Psoas muscle (tissue), 7 donors: ENCODE measurements at regions not wholly inside any gene's neighbourhood (a gene's known extent, or its start where the extent isn't known, plus 50 kb on each side); places are given as distances from the start of the nearest gene placed in this dataset.

Experiments
- ATAC-seq, 4 donors: fragments of 200-7000 bp; cut with Tn5 transposase; one replicate each; pipeline ENCODE4 v1.9.1; 2020; ENCODE audit warnings: moderate library complexity in 3 of 4, mild to moderate bottlenecking in 2 of 4
- DNase-seq, 2 donors: peaks; one replicate each; pipeline ENCODE4 v3.0.0-alpha.2; 2020
- H3K27ac ChIP-seq: fragments of 200-600 bp; one replicate; pipeline ENCODE4 v1.8.0; 2022
- H3K27me3 ChIP-seq, 3 donors: fragments of 200-600 bp in 1 of 3; one replicate each; pipeline versions ENCODE4 v1.6.1 to v1.8.0; 2013 to 2022; ENCODE audit warnings: low read length in 2 of 3, mild to moderate bottlenecking in 2 of 3, moderate library complexity in 1 of 3; ENCODE audit not compliant: insufficient read depth in 3 of 3
- H3K36me3 ChIP-seq, 2 donors: fragments of 200-600 bp in 1 of 2; one replicate each; pipeline versions ENCODE4 v1.6.1 to v1.8.0; 2013 to 2022; ENCODE audit warnings: low read depth in 1 of 2, mild to moderate bottlenecking in 1 of 2, moderate library complexity in 1 of 2; ENCODE audit not compliant: insufficient read depth in 1 of 2
- H3K4me1 ChIP-seq: fragments of 200-600 bp; one replicate; pipeline ENCODE4 v1.8.0; 2022
- H3K4me3 ChIP-seq: fragments of 200-600 bp; one replicate; pipeline ENCODE4 v1.8.0; 2022; ENCODE audit warnings: mild to moderate bottlenecking
- H3K9me3 ChIP-seq: fragments of 200-600 bp; one replicate; pipeline ENCODE4 v1.8.0; 2022
- WGBS, 3 donors: extraction: QIAGEN DNeasy Blood & Tissue Kit; methylation state at CpG; one replicate each; pipeline versions ENCODE4 v1.1.6 to v1.1.7; 2013; 5-methylcytosine and 5-hydroxymethylcytosine counted together
- intact Hi-C, 2 donors: fragments of 100-400 bp; cut with DNase I; formaldehyde crosslinking; loops; one replicate each; pipeline versions ENCODE4 v1.11.0 to v1.14.2; 2022
- TF ChIP-seq, protein P1 (sequence below): fragments of 200-600 bp; IDR thresholded peaks from one replicate; pipeline ENCODE4 v1.8.0; 2022; ENCODE audit warnings: antibody characterized with exemption
- donor health status: healthy with polysubstance abuse.
- donor health status: DM: no; HTN: no; CAD: no; lungs with moderate emphysema.
- donor health status: Bipolar disorder and iron deficiency.
- donor health status: healthy.
- donor health status: DM: yes; HTN: yes; CAD: no.
- donor health status: DM: no; HTN: no; CAD: no.
- donor health status: DM: yes; HTN: yes; CAD: no.

DNA sequence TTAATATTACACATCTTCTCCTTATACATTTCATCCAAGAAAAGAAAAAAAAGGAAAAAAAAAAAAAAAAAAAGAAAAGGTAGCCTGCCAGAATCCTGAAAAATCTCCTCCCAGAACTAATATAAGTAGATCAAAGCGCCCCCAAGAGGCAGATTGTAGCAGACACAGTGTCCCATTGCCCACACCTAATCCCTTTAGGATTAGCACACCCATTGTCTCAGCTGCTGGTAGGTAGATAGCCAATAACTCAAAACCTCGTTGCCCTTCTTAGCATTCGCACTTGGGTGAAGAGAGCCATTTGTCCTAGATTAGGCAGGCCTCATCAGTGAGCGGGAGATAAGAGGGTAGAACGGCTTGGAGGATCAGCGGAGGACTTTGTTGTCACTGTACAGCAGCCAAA, 100.2 kb upstream of the SORCS1 start:
- Histone ChIP-seq H3K36me3 (no peaks in the 10 kb centered on the region), H3K27me3 (no peaks in the 10 kb centered on the region), H3K4me3 (no peak overlapping the region), H3K27ac (no peak overlapping the region), H3K4me1 (no peaks in the 10 kb centered on the region), H3K9me3 (no peaks in the 10 kb centered on the region)
- intact Hi-C loops, result no loop called here
- 26 to 33% (median 32%) methylated on average over 6 of the region's 6 CpGs for WGBS, 3 donors
- DNase-seq, result no peak
- TF ChIP-seq, protein P1, sequence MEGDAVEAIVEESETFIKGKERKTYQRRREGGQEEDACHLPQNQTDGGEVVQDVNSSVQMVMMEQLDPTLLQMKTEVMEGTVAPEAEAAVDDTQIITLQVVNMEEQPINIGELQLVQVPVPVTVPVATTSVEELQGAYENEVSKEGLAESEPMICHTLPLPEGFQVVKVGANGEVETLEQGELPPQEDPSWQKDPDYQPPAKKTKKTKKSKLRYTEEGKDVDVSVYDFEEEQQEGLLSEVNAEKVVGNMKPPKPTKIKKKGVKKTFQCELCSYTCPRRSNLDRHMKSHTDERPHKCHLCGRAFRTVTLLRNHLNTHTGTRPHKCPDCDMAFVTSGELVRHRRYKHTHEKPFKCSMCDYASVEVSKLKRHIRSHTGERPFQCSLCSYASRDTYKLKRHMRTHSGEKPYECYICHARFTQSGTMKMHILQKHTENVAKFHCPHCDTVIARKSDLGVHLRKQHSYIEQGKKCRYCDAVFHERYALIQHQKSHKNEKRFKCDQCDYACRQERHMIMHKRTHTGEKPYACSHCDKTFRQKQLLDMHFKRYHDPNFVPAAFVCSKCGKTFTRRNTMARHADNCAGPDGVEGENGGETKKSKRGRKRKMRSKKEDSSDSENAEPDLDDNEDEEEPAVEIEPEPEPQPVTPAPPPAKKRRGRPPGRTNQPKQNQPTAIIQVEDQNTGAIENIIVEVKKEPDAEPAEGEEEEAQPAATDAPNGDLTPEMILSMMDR, result no peak
- no peak for ATAC-seq

DNA sequence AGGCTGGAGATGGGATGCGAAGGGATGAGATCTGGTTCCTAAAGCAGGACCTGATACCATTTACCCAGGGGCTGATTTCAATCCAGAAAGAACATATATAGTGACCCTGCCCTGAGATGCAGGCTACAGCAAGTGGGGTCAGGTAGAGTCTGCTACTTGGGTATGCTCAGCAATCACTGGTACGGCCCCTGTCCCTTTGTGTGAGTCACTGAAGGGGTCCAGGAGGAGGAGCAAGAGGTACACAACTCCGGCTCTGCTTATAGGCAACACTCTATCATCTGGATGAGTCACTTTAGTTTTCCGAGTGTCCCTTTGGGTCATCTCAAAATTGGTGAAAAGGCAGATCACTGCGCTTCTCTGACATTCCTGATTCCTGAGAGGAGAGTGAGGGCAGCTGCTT, 79.6 kb upstream of the SORCS1 start:
- DNase-seq (no peak), ATAC-seq (no peak)
- Histone ChIP-seq H3K4me1 (no peaks in the 10 kb centered on the region), H3K36me3 (no peaks in the 10 kb centered on the region), H3K27ac (no peak overlapping the region), H3K9me3 (no peaks in the 10 kb centered on the region), H3K27me3 (no peaks in the 10 kb centered on the region), H3K4me3 (no peak overlapping the region)
- TF ChIP-seq, protein P1, result no peak
- intact Hi-C loops, result no loop called here
- 80 to 86% (median 82%) methylated on average over 5 of the region's 5 CpGs for WGBS, 3 donors

DNA sequence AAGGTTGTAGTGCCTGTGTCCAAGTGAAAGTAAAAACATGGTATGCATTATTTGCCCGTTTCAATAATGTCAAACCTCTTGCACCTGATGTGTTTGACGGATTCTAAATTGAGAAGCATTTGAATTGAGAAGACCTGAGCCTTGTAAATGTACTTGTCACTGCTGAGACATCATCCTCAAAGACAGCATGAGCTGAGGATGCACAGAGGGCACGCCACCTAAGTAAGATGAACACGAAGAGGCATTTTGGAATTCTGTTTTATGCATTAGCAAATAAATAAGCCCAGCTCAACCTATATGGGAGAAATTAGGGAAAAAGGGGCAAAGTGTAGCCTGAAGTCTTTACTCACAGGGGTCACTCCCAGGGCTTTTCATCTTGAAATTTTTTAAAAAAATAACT, 73.8 kb upstream of the SORCS1 start:
- DNase-seq (no peak), ATAC-seq (no peak)
- Histone ChIP-seq H3K27me3 (no peaks in the 10 kb centered on the region), H3K9me3 (no peaks in the 10 kb centered on the region), H3K36me3 (no peaks in the 10 kb centered on the region), H3K4me1 (no peaks in the 10 kb centered on the region), H3K27ac (no peak overlapping the region), H3K4me3 (no peak overlapping the region)
- TF ChIP-seq, protein P1, result no peak
- 59 to 65% (median 65%) methylated on average over 4 of the region's 4 CpGs for WGBS, 3 donors
- intact Hi-C loops, result no loop called here

DNA sequence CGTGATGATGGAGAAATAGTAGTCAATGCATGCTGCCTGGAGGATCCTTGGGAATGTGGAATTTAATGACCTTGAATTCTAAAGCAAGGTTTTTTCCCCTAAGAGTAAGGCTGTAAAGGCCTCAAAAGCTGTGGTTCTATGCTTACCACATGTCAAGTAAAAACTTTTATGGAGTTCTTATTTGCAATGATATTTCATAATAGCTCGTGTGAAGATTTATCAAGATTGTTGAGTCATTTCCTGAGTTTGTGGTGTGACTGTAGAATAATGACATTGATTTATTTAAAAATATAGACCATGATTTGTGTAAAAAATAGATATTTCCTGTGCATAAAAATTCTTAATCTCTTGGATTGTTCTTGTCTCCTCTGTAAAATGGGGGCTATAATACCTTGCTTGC, 67.5 kb upstream of the SORCS1 start:
- Histone ChIP-seq H3K27ac (no peak overlapping the region), H3K27me3 (no peaks in the 10 kb centered on the region), H3K36me3 (no peaks in the 10 kb centered on the region), H3K9me3 (no peaks in the 10 kb centered on the region), H3K4me3 (no peak overlapping the region), H3K4me1 (no peaks in the 10 kb centered on the region)
- TF ChIP-seq, protein P1, result no peak
- intact Hi-C loops, result no loop called here
- WGBS, 3 donors, result 52 to 66% (median 62%) methylated on average over 2 of the region's 2 CpGs
- DNase-seq (no peak), ATAC-seq (no peak)

DNA sequence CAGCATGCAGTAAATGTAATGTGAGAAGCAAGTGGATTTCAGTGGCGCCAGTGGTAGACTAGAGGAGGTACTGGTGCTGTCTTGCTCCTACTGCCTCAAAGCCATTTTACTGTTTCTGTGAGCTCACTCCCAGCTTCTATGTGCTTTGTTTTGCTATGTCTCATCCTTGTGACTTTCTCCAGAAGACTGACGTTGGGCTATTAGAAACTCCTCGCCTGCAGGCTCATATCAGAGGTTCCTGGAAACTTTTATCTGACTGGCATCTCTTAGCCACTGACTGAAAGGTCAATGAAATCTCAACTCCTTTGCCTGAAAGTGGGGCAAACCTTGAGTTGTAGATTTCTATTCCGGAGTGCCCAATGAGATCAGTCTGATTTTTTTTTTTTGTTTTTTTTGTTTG, 66.4 kb upstream of the SORCS1 start:
- TF ChIP-seq, protein P1, result no peak
- no peaks in the 10 kb centered on the region for H3K4me1 ChIP-seq
- WGBS, 3 donors, result 60 to 73% (median 71%) methylated on average over 4 of the region's 4 CpGs
- DNase-seq, result no peak
- intact Hi-C loops, result no loop called here
- H3K36me3 ChIP-seq, result no peaks in the 10 kb centered on the region
- no peak overlapping the region for H3K27ac ChIP-seq
- no peaks in the 10 kb centered on the region for H3K9me3 ChIP-seq
- ATAC-seq, result no peak
- H3K27me3 ChIP-seq, result no peaks in the 10 kb centered on the region
- no peak overlapping the region for H3K4me3 ChIP-seq
